HEK293 (cell line): ENCODE measurements at regions not wholly inside any gene's neighbourhood (a gene's known extent, or its start where the extent isn't known, plus 50 kb on each side); places are given as distances from the start of the nearest gene placed in this dataset.

ENCODE experiments used
- KLF9 ChIP-seq: fragments of 450-650 bp; formaldehyde crosslinking; IDR thresholded peaks from 2 replicates; pipeline ENCODE4 v1.5.1; 2016; ENCODE audit warnings: missing biosample characterization, missing genetic modification characterization, low read depth
- ZNF596 ChIP-seq: fragments of 450-650 bp; IDR thresholded peaks from 2 replicates; pipeline ENCODE4 v1.5.0; 2018; ENCODE audit warnings: missing biosample characterization, mild to moderate bottlenecking, missing genetic modification characterization, moderate library complexity
- ZNF660 ChIP-seq: fragments of 450-650 bp; IDR thresholded peaks from 2 replicates; pipeline ENCODE4 v1.5.1; 2018; ENCODE audit warnings: missing biosample characterization, mild to moderate bottlenecking, missing genetic modification characterization
- TF ChIP-seq, protein P1 (sequence below): fragments of 450-650 bp; formaldehyde crosslinking; IDR thresholded peaks from 2 replicates; pipeline ENCODE4 v1.5.1; 2016; ENCODE audit warnings: missing biosample characterization, missing genetic modification characterization
- TF ChIP-seq, protein P2 (sequence below): fragments of 450-650 bp; formaldehyde crosslinking; IDR thresholded peaks from 2 replicates; pipeline ENCODE4 v1.5.1; 2016; ENCODE audit warnings: missing biosample characterization, missing genetic modification characterization

DNA sequence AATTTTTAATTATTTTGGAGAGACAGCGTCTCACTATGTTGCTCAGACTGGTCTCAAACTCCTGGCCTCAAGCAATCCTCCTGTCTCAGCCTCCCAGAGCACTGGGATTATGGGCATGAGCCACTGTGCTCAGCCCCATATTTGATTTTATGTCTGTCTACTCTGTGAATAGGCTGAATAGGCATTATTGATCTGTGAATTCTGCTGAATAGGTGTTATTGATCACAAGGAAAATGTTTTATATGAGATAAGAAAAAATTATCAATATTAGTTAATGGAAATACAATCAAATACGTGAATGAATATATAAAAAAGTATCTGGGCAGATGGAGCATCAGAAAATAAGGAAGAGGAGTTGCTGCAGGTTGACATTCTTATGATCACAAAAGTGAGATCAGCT lies 483.4 kb upstream of the LARGE1 start:
- TF ChIP-seq ZNF660 = no peak
- TF ChIP-seq, protein P1, sequence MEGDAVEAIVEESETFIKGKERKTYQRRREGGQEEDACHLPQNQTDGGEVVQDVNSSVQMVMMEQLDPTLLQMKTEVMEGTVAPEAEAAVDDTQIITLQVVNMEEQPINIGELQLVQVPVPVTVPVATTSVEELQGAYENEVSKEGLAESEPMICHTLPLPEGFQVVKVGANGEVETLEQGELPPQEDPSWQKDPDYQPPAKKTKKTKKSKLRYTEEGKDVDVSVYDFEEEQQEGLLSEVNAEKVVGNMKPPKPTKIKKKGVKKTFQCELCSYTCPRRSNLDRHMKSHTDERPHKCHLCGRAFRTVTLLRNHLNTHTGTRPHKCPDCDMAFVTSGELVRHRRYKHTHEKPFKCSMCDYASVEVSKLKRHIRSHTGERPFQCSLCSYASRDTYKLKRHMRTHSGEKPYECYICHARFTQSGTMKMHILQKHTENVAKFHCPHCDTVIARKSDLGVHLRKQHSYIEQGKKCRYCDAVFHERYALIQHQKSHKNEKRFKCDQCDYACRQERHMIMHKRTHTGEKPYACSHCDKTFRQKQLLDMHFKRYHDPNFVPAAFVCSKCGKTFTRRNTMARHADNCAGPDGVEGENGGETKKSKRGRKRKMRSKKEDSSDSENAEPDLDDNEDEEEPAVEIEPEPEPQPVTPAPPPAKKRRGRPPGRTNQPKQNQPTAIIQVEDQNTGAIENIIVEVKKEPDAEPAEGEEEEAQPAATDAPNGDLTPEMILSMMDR (tag by site-specific recombination) = no peak
- TF ChIP-seq KLF9 (tag by site-specific recombination) = no peak
- TF ChIP-seq, protein P2, sequence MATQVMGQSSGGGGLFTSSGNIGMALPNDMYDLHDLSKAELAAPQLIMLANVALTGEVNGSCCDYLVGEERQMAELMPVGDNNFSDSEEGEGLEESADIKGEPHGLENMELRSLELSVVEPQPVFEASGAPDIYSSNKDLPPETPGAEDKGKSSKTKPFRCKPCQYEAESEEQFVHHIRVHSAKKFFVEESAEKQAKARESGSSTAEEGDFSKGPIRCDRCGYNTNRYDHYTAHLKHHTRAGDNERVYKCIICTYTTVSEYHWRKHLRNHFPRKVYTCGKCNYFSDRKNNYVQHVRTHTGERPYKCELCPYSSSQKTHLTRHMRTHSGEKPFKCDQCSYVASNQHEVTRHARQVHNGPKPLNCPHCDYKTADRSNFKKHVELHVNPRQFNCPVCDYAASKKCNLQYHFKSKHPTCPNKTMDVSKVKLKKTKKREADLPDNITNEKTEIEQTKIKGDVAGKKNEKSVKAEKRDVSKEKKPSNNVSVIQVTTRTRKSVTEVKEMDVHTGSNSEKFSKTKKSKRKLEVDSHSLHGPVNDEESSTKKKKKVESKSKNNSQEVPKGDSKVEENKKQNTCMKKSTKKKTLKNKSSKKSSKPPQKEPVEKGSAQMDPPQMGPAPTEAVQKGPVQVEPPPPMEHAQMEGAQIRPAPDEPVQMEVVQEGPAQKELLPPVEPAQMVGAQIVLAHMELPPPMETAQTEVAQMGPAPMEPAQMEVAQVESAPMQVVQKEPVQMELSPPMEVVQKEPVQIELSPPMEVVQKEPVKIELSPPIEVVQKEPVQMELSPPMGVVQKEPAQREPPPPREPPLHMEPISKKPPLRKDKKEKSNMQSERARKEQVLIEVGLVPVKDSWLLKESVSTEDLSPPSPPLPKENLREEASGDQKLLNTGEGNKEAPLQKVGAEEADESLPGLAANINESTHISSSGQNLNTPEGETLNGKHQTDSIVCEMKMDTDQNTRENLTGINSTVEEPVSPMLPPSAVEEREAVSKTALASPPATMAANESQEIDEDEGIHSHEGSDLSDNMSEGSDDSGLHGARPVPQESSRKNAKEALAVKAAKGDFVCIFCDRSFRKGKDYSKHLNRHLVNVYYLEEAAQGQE (tag by site-specific recombination) = no peak
- no peak for TF ChIP-seq ZNF596 (tag by site-specific recombination)
